ENCODE measurements at regions not wholly inside any gene's neighbourhood (a gene's known extent, or its start where the extent isn't known, plus 50 kb on each side); places are given as distances from the start of the nearest gene placed in this dataset.

DNA sequence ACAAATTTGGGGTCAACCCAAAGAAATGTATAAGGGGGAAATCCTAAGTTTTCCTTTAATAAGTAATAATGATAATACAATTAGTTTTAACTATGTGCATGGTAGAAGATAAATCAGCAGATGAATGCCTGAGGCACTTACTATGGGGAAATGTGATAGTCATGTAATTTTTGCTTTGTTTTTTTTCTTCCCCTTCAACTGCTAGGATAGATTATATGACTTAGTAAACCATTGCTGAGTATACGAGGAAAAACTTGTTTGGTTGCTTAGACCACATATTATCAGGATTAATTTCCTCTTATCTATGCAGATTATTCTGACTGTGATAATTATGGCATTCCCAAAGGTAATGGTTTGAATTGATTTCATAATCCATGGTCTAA is 181.1 kb downstream of the TGFB2 start:
- TF ChIP-seq, protein P1, sequence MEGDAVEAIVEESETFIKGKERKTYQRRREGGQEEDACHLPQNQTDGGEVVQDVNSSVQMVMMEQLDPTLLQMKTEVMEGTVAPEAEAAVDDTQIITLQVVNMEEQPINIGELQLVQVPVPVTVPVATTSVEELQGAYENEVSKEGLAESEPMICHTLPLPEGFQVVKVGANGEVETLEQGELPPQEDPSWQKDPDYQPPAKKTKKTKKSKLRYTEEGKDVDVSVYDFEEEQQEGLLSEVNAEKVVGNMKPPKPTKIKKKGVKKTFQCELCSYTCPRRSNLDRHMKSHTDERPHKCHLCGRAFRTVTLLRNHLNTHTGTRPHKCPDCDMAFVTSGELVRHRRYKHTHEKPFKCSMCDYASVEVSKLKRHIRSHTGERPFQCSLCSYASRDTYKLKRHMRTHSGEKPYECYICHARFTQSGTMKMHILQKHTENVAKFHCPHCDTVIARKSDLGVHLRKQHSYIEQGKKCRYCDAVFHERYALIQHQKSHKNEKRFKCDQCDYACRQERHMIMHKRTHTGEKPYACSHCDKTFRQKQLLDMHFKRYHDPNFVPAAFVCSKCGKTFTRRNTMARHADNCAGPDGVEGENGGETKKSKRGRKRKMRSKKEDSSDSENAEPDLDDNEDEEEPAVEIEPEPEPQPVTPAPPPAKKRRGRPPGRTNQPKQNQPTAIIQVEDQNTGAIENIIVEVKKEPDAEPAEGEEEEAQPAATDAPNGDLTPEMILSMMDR (conservative IDR thresholded peaks at IDR 0.05; ENCODE audit: low read length), result no peak
- TF ChIP-seq EZH2phosphoT487 (IDR thresholded peaks at IDR 0.05; ENCODE audit: borderline replicate concordance, low read depth, low read length), result no peak

Measured in OCI-LY7 (cell line).